GM23338 (cell line): ENCODE measurements at regions not wholly inside any gene's neighbourhood (a gene's known extent, or its start where the extent isn't known, plus 50 kb on each side); places are given as distances from the start of the nearest gene placed in this dataset.

Experiments used
- EZH2phosphoT487 ChIP-seq: fragments of 200-600 bp; sonication (generic); IDR thresholded peaks from one replicate; pipeline ENCODE4 v1.8.1; 2018; ENCODE audit warnings: antibody characterized with exemption; ENCODE audit not compliant: unreplicated experiment
- JUNB ChIP-seq: IDR thresholded peaks from one replicate; pipeline ENCODE4 v1.6.1; 2016; ENCODE audit warnings: antibody characterized with exemption; ENCODE audit not compliant: unreplicated experiment
- NANOG ChIP-seq: IDR thresholded peaks from 2 replicates; pipeline ENCODE4 v1.6.1; 2016; ENCODE audit warnings: antibody characterized with exemption, borderline replicate concordance
- POLR2AphosphoS5 ChIP-seq: IDR thresholded peaks from 2 replicates; pipeline ENCODE4 v1.6.1; 2016; ENCODE audit warnings: antibody characterized with exemption, low read depth
- STAT1 ChIP-seq: IDR thresholded peaks from one replicate; pipeline ENCODE4 v1.6.1; 2016; ENCODE audit warnings: antibody characterized with exemption; ENCODE audit not compliant: unreplicated experiment
- TF ChIP-seq, protein P1 (sequence below): fragments of 250-450 bp; sonication (Bioruptor Pico); IDR thresholded peaks from 2 replicates; pipeline ENCODE4 v1.5.0; 2020; ENCODE audit warnings: mild to moderate bottlenecking, moderate library complexity
- TF ChIP-seq, protein P2 (sequence below): IDR thresholded peaks from one replicate; pipeline ENCODE4 v1.6.1; 2018; ENCODE audit warnings: antibody characterized with exemption; ENCODE audit not compliant: unreplicated experiment

DNA sequence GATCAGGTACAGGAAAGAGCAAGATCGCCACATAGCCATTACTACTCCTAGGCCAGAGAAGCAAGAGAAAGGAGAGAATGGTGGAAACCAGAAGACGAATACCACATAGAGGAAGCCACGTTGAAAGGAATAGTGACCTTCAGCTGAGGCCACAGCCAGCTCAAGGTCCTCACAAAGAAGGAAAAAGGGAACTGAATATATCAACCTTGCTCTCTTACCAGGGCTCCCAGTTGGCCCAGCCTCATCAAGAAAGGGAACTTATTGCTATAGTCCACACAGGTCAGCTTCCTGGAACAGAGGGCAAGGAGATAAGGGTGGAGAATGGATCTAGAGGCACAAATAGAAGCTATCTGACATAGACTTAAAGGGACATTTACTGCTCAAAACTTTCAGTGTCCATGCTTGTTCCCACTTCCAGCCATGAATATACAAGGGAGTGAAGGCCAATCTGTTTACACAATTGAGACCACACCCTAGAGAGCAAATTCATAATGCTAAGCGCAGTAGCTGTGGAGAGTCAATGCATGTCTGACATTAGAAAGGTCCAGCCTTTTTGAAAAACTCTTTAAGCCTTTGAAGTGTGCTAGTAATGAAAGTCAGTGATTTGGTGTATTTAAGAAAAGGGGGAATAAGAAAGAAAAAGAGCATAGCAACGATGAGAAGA, 120.7 kb upstream of the ZC3H11B start (continued):
- TF ChIP-seq, protein P1, sequence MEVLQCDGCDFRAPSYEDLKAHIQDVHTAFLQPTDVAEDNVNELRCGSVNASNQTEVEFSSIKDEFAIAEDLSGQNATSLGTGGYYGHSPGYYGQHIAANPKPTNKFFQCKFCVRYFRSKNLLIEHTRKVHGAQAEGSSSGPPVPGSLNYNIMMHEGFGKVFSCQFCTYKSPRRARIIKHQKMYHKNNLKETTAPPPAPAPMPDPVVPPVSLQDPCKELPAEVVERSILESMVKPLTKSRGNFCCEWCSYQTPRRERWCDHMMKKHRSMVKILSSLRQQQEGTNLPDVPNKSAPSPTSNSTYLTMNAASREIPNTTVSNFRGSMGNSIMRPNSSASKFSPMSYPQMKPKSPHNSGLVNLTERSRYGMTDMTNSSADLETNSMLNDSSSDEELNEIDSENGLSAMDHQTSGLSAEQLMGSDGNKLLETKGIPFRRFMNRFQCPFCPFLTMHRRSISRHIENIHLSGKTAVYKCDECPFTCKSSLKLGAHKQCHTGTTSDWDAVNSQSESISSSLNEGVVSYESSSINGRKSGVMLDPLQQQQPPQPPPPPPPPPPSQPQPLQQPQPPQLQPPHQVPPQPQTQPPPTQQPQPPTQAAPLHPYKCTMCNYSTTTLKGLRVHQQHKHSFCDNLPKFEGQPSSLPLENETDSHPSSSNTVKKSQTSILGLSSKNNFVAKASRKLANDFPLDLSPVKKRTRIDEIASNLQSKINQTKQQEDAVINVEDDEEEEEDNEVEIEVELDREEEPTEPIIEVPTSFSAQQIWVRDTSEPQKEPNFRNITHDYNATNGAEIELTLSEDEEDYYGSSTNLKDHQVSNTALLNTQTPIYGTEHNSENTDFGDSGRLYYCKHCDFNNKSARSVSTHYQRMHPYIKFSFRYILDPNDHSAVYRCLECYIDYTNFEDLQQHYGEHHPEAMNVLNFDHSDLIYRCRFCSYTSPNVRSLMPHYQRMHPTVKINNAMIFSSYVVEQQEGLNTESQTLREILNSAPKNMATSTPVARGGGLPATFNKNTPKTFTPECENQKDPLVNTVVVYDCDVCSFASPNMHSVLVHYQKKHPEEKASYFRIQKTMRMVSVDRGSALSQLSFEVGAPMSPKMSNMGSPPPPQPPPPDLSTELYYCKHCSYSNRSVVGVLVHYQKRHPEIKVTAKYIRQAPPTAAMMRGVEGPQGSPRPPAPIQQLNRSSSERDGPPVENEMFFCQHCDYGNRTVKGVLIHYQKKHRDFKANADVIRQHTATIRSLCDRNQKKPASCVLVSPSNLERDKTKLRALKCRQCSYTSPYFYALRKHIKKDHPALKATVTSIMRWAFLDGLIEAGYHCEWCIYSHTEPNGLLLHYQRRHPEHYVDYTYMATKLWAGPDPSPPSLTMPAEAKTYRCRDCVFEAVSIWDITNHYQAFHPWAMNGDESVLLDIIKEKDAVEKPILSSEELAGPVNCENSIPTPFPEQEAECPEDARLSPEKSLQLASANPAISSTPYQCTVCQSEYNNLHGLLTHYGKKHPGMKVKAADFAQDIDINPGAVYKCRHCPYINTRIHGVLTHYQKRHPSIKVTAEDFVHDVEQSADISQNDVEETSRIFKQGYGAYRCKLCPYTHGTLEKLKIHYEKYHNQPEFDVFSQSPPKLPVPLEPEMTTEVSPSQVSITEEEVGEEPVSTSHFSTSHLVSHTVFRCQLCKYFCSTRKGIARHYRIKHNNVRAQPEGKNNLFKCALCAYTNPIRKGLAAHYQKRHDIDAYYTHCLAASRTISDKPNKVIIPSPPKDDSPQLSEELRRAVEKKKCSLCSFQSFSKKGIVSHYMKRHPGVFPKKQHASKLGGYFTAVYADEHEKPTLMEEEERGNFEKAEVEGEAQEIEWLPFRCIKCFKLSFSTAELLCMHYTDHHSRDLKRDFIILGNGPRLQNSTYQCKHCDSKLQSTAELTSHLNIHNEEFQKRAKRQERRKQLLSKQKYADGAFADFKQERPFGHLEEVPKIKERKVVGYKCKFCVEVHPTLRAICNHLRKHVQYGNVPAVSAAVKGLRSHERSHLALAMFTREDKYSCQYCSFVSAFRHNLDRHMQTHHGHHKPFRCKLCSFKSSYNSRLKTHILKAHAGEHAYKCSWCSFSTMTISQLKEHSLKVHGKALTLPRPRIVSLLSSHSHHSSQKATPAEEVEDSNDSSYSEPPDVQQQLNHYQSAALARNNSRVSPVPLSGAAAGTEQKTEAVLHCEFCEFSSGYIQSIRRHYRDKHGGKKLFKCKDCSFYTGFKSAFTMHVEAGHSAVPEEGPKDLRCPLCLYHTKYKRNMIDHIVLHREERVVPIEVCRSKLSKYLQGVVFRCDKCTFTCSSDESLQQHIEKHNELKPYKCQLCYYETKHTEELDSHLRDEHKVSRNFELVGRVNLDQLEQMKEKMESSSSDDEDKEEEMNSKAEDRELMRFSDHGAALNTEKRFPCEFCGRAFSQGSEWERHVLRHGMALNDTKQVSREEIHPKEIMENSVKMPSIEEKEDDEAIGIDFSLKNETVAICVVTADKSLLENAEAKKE (CRISPR knock-in tag), result no peak
- no peak for TF ChIP-seq STAT1
- no peak for TF ChIP-seq NANOG
- TF ChIP-seq POLR2AphosphoS5, result no peak
- TF ChIP-seq, protein P2, sequence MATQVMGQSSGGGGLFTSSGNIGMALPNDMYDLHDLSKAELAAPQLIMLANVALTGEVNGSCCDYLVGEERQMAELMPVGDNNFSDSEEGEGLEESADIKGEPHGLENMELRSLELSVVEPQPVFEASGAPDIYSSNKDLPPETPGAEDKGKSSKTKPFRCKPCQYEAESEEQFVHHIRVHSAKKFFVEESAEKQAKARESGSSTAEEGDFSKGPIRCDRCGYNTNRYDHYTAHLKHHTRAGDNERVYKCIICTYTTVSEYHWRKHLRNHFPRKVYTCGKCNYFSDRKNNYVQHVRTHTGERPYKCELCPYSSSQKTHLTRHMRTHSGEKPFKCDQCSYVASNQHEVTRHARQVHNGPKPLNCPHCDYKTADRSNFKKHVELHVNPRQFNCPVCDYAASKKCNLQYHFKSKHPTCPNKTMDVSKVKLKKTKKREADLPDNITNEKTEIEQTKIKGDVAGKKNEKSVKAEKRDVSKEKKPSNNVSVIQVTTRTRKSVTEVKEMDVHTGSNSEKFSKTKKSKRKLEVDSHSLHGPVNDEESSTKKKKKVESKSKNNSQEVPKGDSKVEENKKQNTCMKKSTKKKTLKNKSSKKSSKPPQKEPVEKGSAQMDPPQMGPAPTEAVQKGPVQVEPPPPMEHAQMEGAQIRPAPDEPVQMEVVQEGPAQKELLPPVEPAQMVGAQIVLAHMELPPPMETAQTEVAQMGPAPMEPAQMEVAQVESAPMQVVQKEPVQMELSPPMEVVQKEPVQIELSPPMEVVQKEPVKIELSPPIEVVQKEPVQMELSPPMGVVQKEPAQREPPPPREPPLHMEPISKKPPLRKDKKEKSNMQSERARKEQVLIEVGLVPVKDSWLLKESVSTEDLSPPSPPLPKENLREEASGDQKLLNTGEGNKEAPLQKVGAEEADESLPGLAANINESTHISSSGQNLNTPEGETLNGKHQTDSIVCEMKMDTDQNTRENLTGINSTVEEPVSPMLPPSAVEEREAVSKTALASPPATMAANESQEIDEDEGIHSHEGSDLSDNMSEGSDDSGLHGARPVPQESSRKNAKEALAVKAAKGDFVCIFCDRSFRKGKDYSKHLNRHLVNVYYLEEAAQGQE, result no peak
- no peak for TF ChIP-seq JUNB
- TF ChIP-seq EZH2phosphoT487, result no peak
